Prostate gland (tissue), 2 donors: ENCODE measurements at regions not wholly inside any gene's neighbourhood (a gene's known extent, or its start where the extent isn't known, plus 50 kb on each side); places are given as distances from the start of the nearest gene placed in this dataset.

Source experiments
- DNase-seq: peaks from one replicate; pipeline ENCODE4 v3.0.0-alpha.2; 2019; ENCODE audit warnings: low spot score
- H3K27ac ChIP-seq, 2 donors: fragments of 200-600 bp; sonication (generic); 2 replicates each; pipeline ENCODE4 v1.5.1; 2017 to 2019
- H3K27me3 ChIP-seq: fragments of 200-600 bp; sonication (generic); replicated peaks from 2 replicates; pipeline ENCODE4 v1.5.1; 2019; ENCODE audit not compliant: insufficient read depth
- H3K36me3 ChIP-seq, 2 donors: fragments of 200-600 bp; sonication (generic); 1 replicate in 1 of 2; 2 replicates in 1 of 2; pipeline versions ENCODE4 v1.5.1 to v1.8.1; 2017 to 2019
- H3K4me1 ChIP-seq: fragments of 200-600 bp; sonication (generic); replicated peaks from 2 replicates; pipeline ENCODE4 v1.5.1; 2019
- H3K4me3 ChIP-seq, 2 donors: fragments of 200-600 bp; sonication (generic); 2 replicates each; pipeline ENCODE4 v1.5.1; 2017 to 2019
- H3K9me3 ChIP-seq: fragments of 200-600 bp; sonication (generic); 2 replicates; pipeline ENCODE4 v1.5.1; 2017
- POLR2A ChIP-seq: fragments of 450-650 bp; IDR thresholded peaks from one replicate; pipeline ENCODE4 v1.6.1; 2016; ENCODE audit warnings: antibody characterized with exemption, mild to moderate bottlenecking
- POLR2AphosphoS5 ChIP-seq: sonication (generic); formaldehyde crosslinking; IDR thresholded peaks from one replicate; pipeline ENCODE4 v1.6.1; 2017; ENCODE audit warnings: antibody characterized with exemption
- WGBS: methylation state at CpG from one replicate; pipeline ENCODE4 v1.1.5; 2018; 5-methylcytosine and 5-hydroxymethylcytosine counted together
- intact Hi-C: fragments of 100-400 bp; cut with DNase I; formaldehyde crosslinking; loops from one replicate; pipeline ENCODE4 v1.14.2; 2022
- TF ChIP-seq, protein P1 (sequence below), 4 experiments: fragments of 200-600 bp in 2 of 4; fragments of 450-650 bp in 2 of 4; sonication (generic) in 2 of 4; IDR thresholded peaks; 1 replicate in 3 of 4; 2 replicates in 1 of 4; pipeline ENCODE4 v1.5.1; 2016 to 2019; ENCODE audit warnings: antibody characterized with exemption in 4 of 4, mild to moderate bottlenecking in 2 of 4, moderate library complexity in 2 of 4

DNA sequence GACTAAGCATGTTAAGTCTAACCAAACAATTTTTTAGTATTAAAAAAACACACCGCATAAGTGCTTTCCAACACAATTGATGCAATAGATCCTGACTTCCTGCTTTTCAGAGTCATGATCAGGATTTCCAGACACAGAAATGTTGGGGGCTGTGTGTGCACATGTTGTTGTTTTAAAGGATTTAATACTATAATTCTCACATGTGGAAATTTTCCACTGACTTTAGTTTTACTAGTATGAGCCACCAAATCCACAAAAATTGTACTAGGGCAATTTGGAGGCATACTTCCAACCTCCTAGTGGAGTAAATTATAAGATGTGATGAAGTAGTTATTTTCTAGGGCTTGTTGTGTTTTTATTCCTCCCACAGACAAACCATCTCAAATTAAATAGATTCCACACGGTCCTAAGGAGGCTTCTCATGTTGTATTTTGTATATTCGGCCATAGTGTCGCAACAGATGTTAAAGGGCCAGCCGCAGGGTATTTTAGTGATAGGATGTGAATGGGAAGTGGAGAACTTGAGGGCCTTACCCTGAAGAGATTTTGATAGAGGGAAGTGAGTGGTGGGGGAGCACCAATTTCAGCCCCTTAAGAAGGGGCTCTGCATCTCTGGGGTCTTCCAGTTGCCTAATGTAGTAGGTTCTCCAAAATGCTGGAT lies 108.9 kb upstream of the KLF7 start:
- Histone ChIP-seq H3K36me3 (no peaks in the 10 kb centered on the region), H3K27me3 (no peaks in the 10 kb centered on the region), H3K4me1 (no peaks in the 10 kb centered on the region), H3K9me3 (no peaks in the 10 kb centered on the region), H3K4me3 (no peak overlapping the region), H3K27ac (no peak overlapping the region)
- TF ChIP-seq POLR2A: no peak
- TF ChIP-seq, protein P1, sequence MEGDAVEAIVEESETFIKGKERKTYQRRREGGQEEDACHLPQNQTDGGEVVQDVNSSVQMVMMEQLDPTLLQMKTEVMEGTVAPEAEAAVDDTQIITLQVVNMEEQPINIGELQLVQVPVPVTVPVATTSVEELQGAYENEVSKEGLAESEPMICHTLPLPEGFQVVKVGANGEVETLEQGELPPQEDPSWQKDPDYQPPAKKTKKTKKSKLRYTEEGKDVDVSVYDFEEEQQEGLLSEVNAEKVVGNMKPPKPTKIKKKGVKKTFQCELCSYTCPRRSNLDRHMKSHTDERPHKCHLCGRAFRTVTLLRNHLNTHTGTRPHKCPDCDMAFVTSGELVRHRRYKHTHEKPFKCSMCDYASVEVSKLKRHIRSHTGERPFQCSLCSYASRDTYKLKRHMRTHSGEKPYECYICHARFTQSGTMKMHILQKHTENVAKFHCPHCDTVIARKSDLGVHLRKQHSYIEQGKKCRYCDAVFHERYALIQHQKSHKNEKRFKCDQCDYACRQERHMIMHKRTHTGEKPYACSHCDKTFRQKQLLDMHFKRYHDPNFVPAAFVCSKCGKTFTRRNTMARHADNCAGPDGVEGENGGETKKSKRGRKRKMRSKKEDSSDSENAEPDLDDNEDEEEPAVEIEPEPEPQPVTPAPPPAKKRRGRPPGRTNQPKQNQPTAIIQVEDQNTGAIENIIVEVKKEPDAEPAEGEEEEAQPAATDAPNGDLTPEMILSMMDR (IDR thresholded peaks at IDR 0.05): no peak
- TF ChIP-seq POLR2AphosphoS5: no peak
- no peak for DNase-seq
- intact Hi-C loops: no loop called here
- WGBS: 93% methylated on average over 5 of the region's 5 CpGs

DNA sequence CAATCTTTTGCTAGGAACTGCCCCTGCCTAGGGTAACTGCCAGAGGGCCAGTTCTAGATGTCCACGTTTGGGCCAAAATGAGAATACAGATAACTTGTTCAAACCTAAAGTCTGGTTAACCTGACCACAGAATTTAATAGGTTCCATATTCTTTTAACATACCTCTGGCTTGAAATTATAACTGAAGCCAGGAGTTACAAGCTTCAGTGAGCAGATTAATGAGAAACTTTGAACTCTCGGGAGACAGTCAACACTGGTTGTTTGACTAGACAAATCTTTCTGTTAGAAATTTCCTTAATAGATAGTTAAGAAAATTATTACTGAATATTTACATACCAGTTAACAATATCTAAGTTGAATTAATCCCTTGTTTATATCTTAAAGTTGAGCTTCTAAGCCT lies 110.0 kb upstream of the KLF7 start:
- 33% methylated on average over 2 of the region's 2 CpGs for WGBS
- no peak overlapping the region for H3K27ac ChIP-seq

DNA sequence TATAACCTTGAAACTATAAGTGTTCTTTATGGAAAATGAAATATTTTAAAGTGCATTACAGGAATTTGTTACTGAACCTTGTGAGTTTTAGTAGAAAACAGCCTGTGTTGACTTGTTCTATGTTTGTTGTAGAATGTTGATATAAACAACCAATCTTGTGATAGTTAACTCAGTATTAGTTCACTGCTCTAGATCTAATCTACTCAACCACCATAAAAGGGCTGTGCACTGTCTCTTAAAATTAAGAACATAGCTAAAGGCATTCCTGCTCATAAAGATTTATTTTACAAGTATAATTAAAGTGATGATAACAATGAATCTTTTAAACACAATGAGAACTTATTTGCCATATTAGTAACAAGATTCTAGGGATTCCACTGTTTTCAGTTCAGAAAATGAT lies 110.5 kb upstream of the KLF7 start:
- Histone ChIP-seq H3K9me3 (no peaks in the 10 kb centered on the region), H3K4me1 (no peaks in the 10 kb centered on the region), H3K36me3 (no peaks in the 10 kb centered on the region), H3K4me3 (no peak overlapping the region), H3K27me3 (no peaks in the 10 kb centered on the region), H3K27ac (no peak overlapping the region)
- TF ChIP-seq POLR2A (no peak), POLR2AphosphoS5 (no peak)
- TF ChIP-seq, protein P1 (IDR thresholded peaks at IDR 0.05): no peak
- intact Hi-C loops: no loop called here
- no peak for DNase-seq

More for the DNA sequence above, 110.0 kb upstream of the KLF7 start:
- Histone ChIP-seq H3K27me3 (no peaks in the 10 kb centered on the region), H3K9me3 (no peaks in the 10 kb centered on the region), H3K4me1 (no peaks in the 10 kb centered on the region), H3K4me3 (no peak overlapping the region), H3K36me3 (no peaks in the 10 kb centered on the region)
- no peak for DNase-seq
- TF ChIP-seq POLR2A (no peak), POLR2AphosphoS5 (no peak)
- TF ChIP-seq, protein P1 (IDR thresholded peaks at IDR 0.05): no peak
- intact Hi-C loops: no loop called here

DNA sequence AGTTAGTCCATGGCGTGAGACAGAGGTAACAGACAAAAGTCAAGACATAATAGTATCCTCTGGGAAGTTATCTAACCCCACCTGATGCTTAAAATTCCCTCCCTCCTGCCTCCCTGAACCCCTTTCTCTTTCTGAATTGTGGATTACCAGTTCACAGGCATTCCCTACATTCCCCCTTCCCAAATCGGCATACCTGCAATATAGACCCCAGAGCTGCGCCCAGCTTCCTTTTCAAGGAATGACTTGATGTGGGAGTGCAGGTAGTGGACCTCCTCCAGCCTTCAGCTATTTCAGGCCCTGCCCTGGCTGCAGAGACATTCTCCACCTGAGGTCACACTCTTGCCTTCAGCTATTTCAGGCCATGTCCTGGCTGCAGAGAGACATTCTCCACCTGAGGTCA lies 111.1 kb upstream of the KLF7 start:
- Histone ChIP-seq H3K4me1 (no peaks in the 10 kb centered on the region), H3K27ac (no peak overlapping the region), H3K4me3 (no peak overlapping the region), H3K36me3 (no peaks in the 10 kb centered on the region), H3K27me3 (no peaks in the 10 kb centered on the region), H3K9me3 (no peaks in the 10 kb centered on the region)
- intact Hi-C loops: no loop called here
- no peak for TF ChIP-seq POLR2A
- no peak for TF ChIP-seq POLR2AphosphoS5
- TF ChIP-seq, protein P1 (IDR thresholded peaks at IDR 0.05): no peak
- DNase-seq: no peak
- WGBS: 93% methylated on average over 3 of the region's 3 CpGs

DNA sequence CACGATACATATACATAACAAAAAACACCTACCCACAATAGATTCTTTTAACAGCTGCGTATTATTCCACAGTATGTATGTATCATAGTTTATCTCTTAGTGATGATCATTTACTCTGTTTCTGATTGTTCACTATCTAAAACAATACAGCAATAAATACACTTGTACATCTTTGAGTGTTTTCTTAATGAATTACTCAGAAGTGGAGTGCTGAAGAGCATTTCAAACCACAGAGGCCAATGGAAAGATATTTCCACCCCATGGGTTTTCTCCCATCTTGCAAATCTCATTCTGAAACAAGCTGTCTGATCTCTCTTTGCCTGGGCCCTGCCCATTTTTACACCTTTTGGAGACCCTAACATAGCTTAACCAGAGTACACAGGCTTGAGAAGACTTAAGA lies 113.8 kb upstream of the KLF7 start:
- Histone ChIP-seq H3K27me3 (no peaks in the 10 kb centered on the region), H3K9me3 (no peaks in the 10 kb centered on the region), H3K4me1 (peaks cover 4% of the 10 kb centered on the region), H3K27ac (no peak overlapping the region), H3K4me3 (no peak overlapping the region), H3K36me3 (no peaks in the 10 kb centered on the region)
- 90% methylated on average over 2 of the region's 2 CpGs for WGBS
- intact Hi-C loops: no loop called here
- TF ChIP-seq POLR2A (no peak), POLR2AphosphoS5 (no peak)
- TF ChIP-seq, protein P1 (IDR thresholded peaks at IDR 0.05): no peak
- no peak for DNase-seq
